ENCODE measurements at regions not wholly inside any gene's neighbourhood (a gene's known extent, or its start where the extent isn't known, plus 50 kb on each side); places are given as distances from the start of the nearest gene placed in this dataset.

DNA sequence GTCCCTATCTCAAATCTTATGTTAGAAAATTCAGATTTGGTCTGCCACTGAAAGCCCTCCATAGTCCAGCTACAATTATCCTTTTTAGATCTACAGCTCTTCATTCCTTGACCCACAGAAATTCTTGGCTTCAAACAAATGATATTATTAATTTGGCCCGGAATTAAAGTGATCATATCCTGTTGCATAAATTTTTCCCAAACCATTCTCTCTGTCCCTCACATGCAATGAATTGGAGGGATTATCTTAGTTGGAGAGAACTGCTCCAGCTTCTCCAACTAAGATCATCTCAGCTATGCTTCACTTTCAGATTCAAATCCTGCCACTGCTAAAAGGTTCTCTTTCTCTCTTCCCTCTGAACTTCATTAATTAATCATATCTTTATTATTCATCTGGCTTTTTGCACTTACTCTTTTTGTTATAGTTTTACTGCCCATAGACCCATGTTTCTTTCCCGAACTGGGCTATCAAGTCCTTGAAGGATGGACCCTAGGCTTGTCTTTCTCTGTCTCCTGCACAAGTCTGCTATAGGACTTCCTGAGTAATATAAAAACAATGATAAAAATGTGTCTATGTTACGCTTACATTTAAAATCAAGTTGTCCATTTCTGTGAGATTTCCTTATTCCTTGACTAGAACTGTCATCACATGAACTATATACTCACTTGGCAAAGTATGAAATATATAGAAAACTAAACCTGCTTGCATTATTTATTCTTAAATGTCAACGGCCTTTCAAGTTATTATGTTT is 493.9 kb upstream of the MARCKS start:
- H3K4me1 Mint-ChIP-seq (ENCODE audit: low read depth, unreplicated experiment): peaks cover 66% of the 10 kb centered on the region
- H3K27me3 Mint-ChIP-seq (ENCODE audit: low read depth, unreplicated experiment): no peaks in the 10 kb centered on the region
- H3K4me3 Mint-ChIP-seq (ENCODE audit: unreplicated experiment): no peak overlapping the region
- Histone ChIP-seq H3K9ac (ENCODE audit: low read length) (peak overlapping the region; percentile 63), H4K20me1 (ENCODE audit: insufficient read depth, low read length) (no peaks in the 10 kb centered on the region), H3K27me3 (ENCODE audit: insufficient read depth, low read length) (no peaks in the 10 kb centered on the region), H3K4me1 (ENCODE audit: insufficient read depth, low read length) (peaks cover 52% of the 10 kb centered on the region), H2AFZ (ENCODE audit: low read depth, low read length) (no peak overlapping the region), H3K36me3 (ENCODE audit: insufficient read depth, low read length) (no peaks in the 10 kb centered on the region), H3K4me2 (ENCODE audit: low read length) (peak overlapping the region; percentile 49), H3K79me2 (ENCODE audit: insufficient read depth, low read length) (no peaks in the 10 kb centered on the region), H3K9me3 (ENCODE audit: insufficient read depth, low read depth, low read length) (no peaks in the 10 kb centered on the region), H3K4me3 (ENCODE audit: insufficient read depth, low read depth, low read length) (no peak overlapping the region), H3K27ac (ENCODE audit: low read depth, low read length) (peak overlapping the region; percentile 96)
- FAIRE-seq (peak; percentile 26), DNase-seq (ENCODE audit: low read depth) (peak; percentile 43)
- peak overlapping the region; percentile 98 for H3K27ac Mint-ChIP-seq (ENCODE audit: unreplicated experiment)
- H3K9me3 Mint-ChIP-seq (ENCODE audit: unreplicated experiment): no peaks in the 10 kb centered on the region
- TF ChIP-seq CTCF (IDR thresholded peaks at IDR 0.05; ENCODE audit: insufficient read depth, low read depth, low read length) (no peak), EZH2 (IDR thresholded peaks at IDR 0.05; ENCODE audit: insufficient read depth, low read length) (no peak)
- no peaks in the 10 kb centered on the region for H3K36me3 Mint-ChIP-seq (ENCODE audit: low read depth, unreplicated experiment)

DNA sequence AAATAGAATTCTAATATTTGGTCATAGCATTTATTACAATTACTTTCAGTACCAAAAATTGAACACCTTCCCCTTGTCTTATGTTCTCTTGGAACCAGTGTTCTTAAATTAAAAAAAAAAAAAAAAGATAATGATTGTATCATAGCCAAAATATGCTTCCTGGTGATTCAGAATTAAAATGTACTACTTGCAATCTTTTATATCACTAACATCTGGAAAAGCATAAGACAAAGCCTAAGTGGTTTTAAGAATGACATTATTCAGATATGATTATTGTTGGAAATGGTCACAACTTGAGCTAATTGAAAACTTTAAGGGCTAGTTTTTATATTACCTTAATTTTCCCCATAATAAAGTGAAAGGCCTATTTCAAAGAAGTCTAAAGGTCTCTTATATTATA is 493.3 kb upstream of the MARCKS start:
- H3K36me3 Mint-ChIP-seq (ENCODE audit: low read depth, unreplicated experiment): no peaks in the 10 kb centered on the region
- TF ChIP-seq EZH2 (IDR thresholded peaks at IDR 0.05; ENCODE audit: insufficient read depth, low read length): no peak
- TF ChIP-seq CTCF (IDR thresholded peaks at IDR 0.05; ENCODE audit: insufficient read depth, low read depth, low read length): no peak
- H3K4me3 Mint-ChIP-seq (ENCODE audit: unreplicated experiment): no peak overlapping the region
- H3K4me3 ChIP-seq (ENCODE audit: insufficient read depth, low read depth, low read length): no peak overlapping the region
- no peak overlapping the region for H2AFZ ChIP-seq (ENCODE audit: low read depth, low read length)
- H3K36me3 ChIP-seq (ENCODE audit: insufficient read depth, low read length): no peaks in the 10 kb centered on the region
- peaks cover 1% of the 10 kb centered on the region for H3K9me3 Mint-ChIP-seq (ENCODE audit: unreplicated experiment)
- no peaks in the 10 kb centered on the region for H3K27me3 Mint-ChIP-seq (ENCODE audit: low read depth, unreplicated experiment)
- no peaks in the 10 kb centered on the region for H4K20me1 ChIP-seq (ENCODE audit: insufficient read depth, low read length)
- DNase-seq (ENCODE audit: low read depth) (peak; percentile 61), FAIRE-seq (peak; percentile 39)
- H3K79me2 ChIP-seq (ENCODE audit: insufficient read depth, low read length): no peaks in the 10 kb centered on the region
- H3K9me3 ChIP-seq (ENCODE audit: insufficient read depth, low read depth, low read length): no peaks in the 10 kb centered on the region
- H3K4me1 ChIP-seq (ENCODE audit: insufficient read depth, low read length): peaks cover 52% of the 10 kb centered on the region
- H3K27ac Mint-ChIP-seq (ENCODE audit: unreplicated experiment): peak overlapping the region; percentile 49
- H3K4me2 ChIP-seq (ENCODE audit: low read length): no peak overlapping the region
- peak overlapping the region; percentile 43 for H3K9ac ChIP-seq (ENCODE audit: low read length)
- peaks cover 69% of the 10 kb centered on the region for H3K4me1 Mint-ChIP-seq (ENCODE audit: low read depth, unreplicated experiment)
- peak overlapping the region; percentile 96 for H3K27ac ChIP-seq (ENCODE audit: low read depth, low read length)
- H3K27me3 ChIP-seq (ENCODE audit: insufficient read depth, low read length): no peaks in the 10 kb centered on the region

DNA sequence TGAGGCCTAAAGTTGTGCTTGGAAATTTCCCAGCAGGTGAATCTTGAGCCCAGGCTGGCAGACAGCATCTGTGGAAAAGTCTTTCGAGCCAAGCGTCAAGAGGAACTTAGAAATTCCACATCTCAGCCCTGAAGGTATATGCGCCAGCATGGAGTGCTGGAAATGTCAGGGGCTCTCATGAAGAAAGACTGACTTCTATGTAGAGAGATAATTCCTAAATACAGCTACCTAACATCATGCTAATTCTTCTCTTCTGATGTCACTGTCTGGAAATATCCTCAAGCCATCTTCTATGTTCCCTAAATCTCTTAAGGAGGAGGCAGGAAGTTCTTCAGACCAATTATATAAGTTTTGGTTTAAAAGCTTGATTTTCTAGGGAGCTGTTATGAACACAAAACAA is 492.4 kb upstream of the MARCKS start:
- no peak for TF ChIP-seq CTCF (IDR thresholded peaks at IDR 0.05; ENCODE audit: insufficient read depth, low read depth, low read length)
- no peak for TF ChIP-seq EZH2 (IDR thresholded peaks at IDR 0.05; ENCODE audit: insufficient read depth, low read length)
- H4K20me1 ChIP-seq (ENCODE audit: insufficient read depth, low read length): no peaks in the 10 kb centered on the region
- peak overlapping the region; percentile 96 for H3K27ac ChIP-seq (ENCODE audit: low read depth, low read length)
- peaks cover 3% of the 10 kb centered on the region for H3K9me3 Mint-ChIP-seq (ENCODE audit: unreplicated experiment)
- H3K4me2 ChIP-seq (ENCODE audit: low read length): no peak overlapping the region
- no peak overlapping the region for H3K4me3 Mint-ChIP-seq (ENCODE audit: unreplicated experiment)
- peaks cover 44% of the 10 kb centered on the region for H3K4me1 ChIP-seq (ENCODE audit: insufficient read depth, low read length)
- FAIRE-seq (no peak), DNase-seq (ENCODE audit: low read depth) (peak; percentile 60)
- H3K79me2 ChIP-seq (ENCODE audit: insufficient read depth, low read length): no peaks in the 10 kb centered on the region
- H3K36me3 Mint-ChIP-seq (ENCODE audit: low read depth, unreplicated experiment): no peaks in the 10 kb centered on the region
- peaks cover 62% of the 10 kb centered on the region for H3K4me1 Mint-ChIP-seq (ENCODE audit: low read depth, unreplicated experiment)
- H3K36me3 ChIP-seq (ENCODE audit: insufficient read depth, low read length): no peaks in the 10 kb centered on the region
- H3K27ac Mint-ChIP-seq (ENCODE audit: unreplicated experiment): peak overlapping the region; percentile 96
- H3K9me3 ChIP-seq (ENCODE audit: insufficient read depth, low read depth, low read length): no peaks in the 10 kb centered on the region
- H2AFZ ChIP-seq (ENCODE audit: low read depth, low read length): no peak overlapping the region
- H3K27me3 Mint-ChIP-seq (ENCODE audit: low read depth, unreplicated experiment): no peaks in the 10 kb centered on the region
- H3K4me3 ChIP-seq (ENCODE audit: insufficient read depth, low read depth, low read length): no peak overlapping the region
- H3K9ac ChIP-seq (ENCODE audit: low read length): peak overlapping the region; percentile 43
- H3K27me3 ChIP-seq (ENCODE audit: insufficient read depth, low read length): no peaks in the 10 kb centered on the region
